ENCODE measurements at regions not wholly inside any gene's neighbourhood (a gene's known extent, or its start where the extent isn't known, plus 50 kb on each side); places are given as distances from the start of the nearest gene placed in this dataset.
A peak's percentile ranks its signal among the peaks of the same experiment; 100 is the strongest.
"Not testable (repeated sequence)": the region's sequence is repeated elsewhere in the genome, so short reads cannot be mapped to it uniquely, and the experiment has no call there.

- Histone ChIP-seq H3K4me3 (no peak overlapping the region), H3K27ac (peak overlapping the region in 8 of 21 experiments; percentile 6 to 62 (median 44))
These were observed 126.8 kb downstream of the ALDH8A1 start for GRCh38 chr6:134822920-134823709.

- Histone ChIP-seq H3K4me3 (no peak overlapping the region), H3K27ac (peak overlapping the region in 10 of 21 experiments; percentile 6 to 62 (median 34))
These were observed 127.7 kb downstream of the ALDH8A1 start for GRCh38 chr6:134821928-134822864.

GRCh38 chr6:134821397-134821796, 128.5 kb downstream of the ALDH8A1 start:
- Histone ChIP-seq H3K4me3 (no peak overlapping the region), H3K27ac (peak overlapping the region in 9 of 21 experiments; percentile 10 to 62 (median 29))

- peak overlapping the region in 2 of 21 experiments; percentile 30 to 62 for H3K27ac ChIP-seq
These were observed 129.8 kb downstream of the ALDH8A1 start for GRCh38 chr6:134819863-134820800.

GRCh38 chr6:134819236-134819635, 130.7 kb downstream of the ALDH8A1 start:
- no peak overlapping the region for H3K27ac ChIP-seq
- no peak overlapping the region for H3K4me3 ChIP-seq

More at GRCh38 chr6:134819863-134820800, 129.8 kb downstream of the ALDH8A1 start:
- H3K4me3 ChIP-seq: no peak overlapping the region

- Histone ChIP-seq H3K4me3 (no peak overlapping the region), H3K27ac (peak overlapping the region in 1 of 21 experiments; percentile 21)
These were observed 132.5 kb downstream of the ALDH8A1 start for GRCh38 chr6:134817448-134817847.

GRCh38 chr6:134816780-134817179, 133.1 kb downstream of the ALDH8A1 start:
- H3K4me3 ChIP-seq: no peak overlapping the region
- peak overlapping the region in 1 of 21 experiments; percentile 21 for H3K27ac ChIP-seq

- Histone ChIP-seq H3K27ac (no peak overlapping the region), H3K4me3 (no peak overlapping the region)
These were observed 133.6 kb downstream of the ALDH8A1 start for GRCh38 chr6:134816300-134816699.

GRCh38 chr6:134814076-134814695, 135.7 kb downstream of the ALDH8A1 start:
- no peak overlapping the region for H3K4me3 ChIP-seq
- H3K27ac ChIP-seq: no peak overlapping the region

GRCh38 chr6:134813146-134813545, 136.8 kb downstream of the ALDH8A1 start:
- H3K27ac ChIP-seq: no peak overlapping the region
- no peak overlapping the region for H3K4me3 ChIP-seq

GRCh38 chr6:134810402-134810801, 139.5 kb downstream of the ALDH8A1 start:
- H3K27ac ChIP-seq: no peak overlapping the region

GRCh38 chr6:134809130-134809529, 140.8 kb downstream of the ALDH8A1 start:
- no peak overlapping the region for H3K27ac ChIP-seq

More at GRCh38 chr6:134810402-134810801, 139.5 kb downstream of the ALDH8A1 start:
- no peak overlapping the region for H3K4me3 ChIP-seq

GRCh38 chr6:134806180-134806798, 143.6 kb downstream of the ALDH8A1 start:
- no peak overlapping the region for H3K4me3 ChIP-seq
- no peak overlapping the region for H3K27ac ChIP-seq

More at GRCh38 chr6:134809130-134809529, 140.8 kb downstream of the ALDH8A1 start:
- H3K4me3 ChIP-seq: no peak overlapping the region

- no peak overlapping the region for H3K27ac ChIP-seq
- no peak overlapping the region for H3K4me3 ChIP-seq
These were observed 144.7 kb downstream of the ALDH8A1 start for GRCh38 chr6:134805168-134805567.

GRCh38 chr6:134804311-134804710, 145.6 kb downstream of the ALDH8A1 start:
- not testable (repeated sequence) for H3K27ac ChIP-seq, H3K4me3 ChIP-seq

GRCh38 chr6:134802426-134803058, 147.4 kb downstream of the ALDH8A1 start:
- H3K4me3 ChIP-seq: no peak overlapping the region
- peak overlapping the region in 2 of 21 experiments; percentile 1 to 39 for H3K27ac ChIP-seq

GRCh38 chr6:134797400-134798113, 152.3 kb downstream of the ALDH8A1 start:
- Histone ChIP-seq H3K27ac (no peak overlapping the region), H3K4me3 (no peak overlapping the region)
